ENCODE measurements at regions not wholly inside any gene's neighbourhood (a gene's known extent, or its start where the extent isn't known, plus 50 kb on each side); places are given as distances from the start of the nearest gene placed in this dataset.

DNA sequence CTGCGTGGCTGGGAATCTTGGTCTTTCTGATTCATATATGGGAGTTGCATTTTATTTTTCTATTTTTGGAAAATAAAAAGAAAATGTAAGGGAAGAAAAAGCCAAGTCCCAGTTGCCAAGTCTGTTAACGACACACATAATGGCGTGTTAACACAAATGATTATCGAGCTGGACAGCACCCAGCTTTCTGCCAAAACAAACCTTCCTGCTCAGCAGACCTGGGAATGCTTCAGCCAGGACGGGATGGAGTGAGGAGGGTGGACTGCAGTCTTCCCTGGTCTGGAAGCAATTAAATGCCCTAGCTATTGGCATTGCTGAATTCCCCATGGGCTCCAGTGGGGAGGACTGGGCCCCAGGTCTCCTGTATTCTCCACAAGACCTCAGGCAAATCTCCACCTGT is 184.2 kb upstream of the USP24 start:
- H3K9ac ChIP-seq (ENCODE audit: extremely low read depth, insufficient read length, low read length), result no peak overlapping the region
- no peak overlapping the region for H4K5ac ChIP-seq (ENCODE audit: insufficient read length, low read depth, low read length)
- Mint-ChIP-seq H3K9me3 (no peaks in the 10 kb centered on the region; a peak in 1 of 5 replicates), H3K4me1 (peaks cover 3 to 5% of the 10 kb centered on the region in 2 experiments; a peak in 3 of 4 replicates), H3K27me3 (ENCODE audit: low read depth) (peaks cover 2% of the 10 kb centered on the region), H3K27ac (no peak overlapping the region), H3K4me3 (no peak overlapping the region), H3K36me3 (ENCODE audit: insufficient read depth in 1 of 3, low read depth in 3 of 3) (no peaks in the 10 kb centered on the region)
- no peak overlapping the region for H3K4me2 ChIP-seq (ENCODE audit: insufficient read depth, insufficient read length, low read length)
- no peaks in the 10 kb centered on the region for H3K27me3 ChIP-seq (ENCODE audit: insufficient read depth, low read length)
- H2BK20ac ChIP-seq (ENCODE audit: low read depth, low read length, poor library complexity, severe bottlenecking), result no peak overlapping the region
- no peak overlapping the region for H2AK5ac ChIP-seq (ENCODE audit: insufficient read length, low read length)
- no CpG with 5 or more reads among the region's 5 CpGs for WGBS (ENCODE audit: extremely low coverage, insufficient read length, low lambda C conversion rate)
- no peaks in the 10 kb centered on the region for H3K4me1 ChIP-seq (ENCODE audit: insufficient read depth, low read length)
- no peak overlapping the region for H4K91ac ChIP-seq (ENCODE audit: insufficient read length, low read depth, low read length)
- no peaks in the 10 kb centered on the region for H3K23me2 ChIP-seq (ENCODE audit: insufficient read length, low read depth, low read length, poor library complexity, severe bottlenecking)
- H3K4ac ChIP-seq (ENCODE audit: low read depth, low read length), result no peak overlapping the region
- H2AFZ ChIP-seq (ENCODE audit: low read length), result no peak overlapping the region
- H4K8ac ChIP-seq (replicated peaks; ENCODE audit: insufficient read length, low read depth, low read length), result no peak overlapping the region
- no peak overlapping the region for H2BK12ac ChIP-seq (ENCODE audit: insufficient read length, low read depth, low read length)
- no peaks in the 10 kb centered on the region for H3K79me1 ChIP-seq (ENCODE audit: insufficient read depth, low read depth, low read length, poor library complexity, severe bottlenecking)
- no peak overlapping the region for H2BK5ac ChIP-seq (ENCODE audit: insufficient read length, low read length)
- no peak overlapping the region for H3K56ac ChIP-seq (ENCODE audit: insufficient read length, low read depth, low read length)
- no peak overlapping the region for H2BK15ac ChIP-seq (ENCODE audit: low read depth, low read length)
- H3T11ph ChIP-seq (ENCODE audit: low read length), result no peak overlapping the region
- no peak overlapping the region for H3K23ac ChIP-seq (ENCODE audit: insufficient read length, low read depth, low read length)
- no peak for DNase-seq
- H2BK120ac ChIP-seq (ENCODE audit: low read depth, low read length, poor library complexity, severe bottlenecking), result no peak overlapping the region
- no peaks in the 10 kb centered on the region for H3K79me2 ChIP-seq (ENCODE audit: insufficient read depth, low read length)
- no peak overlapping the region for H3K27ac ChIP-seq (ENCODE audit: insufficient read length, low read depth, low read length)
- no peaks in the 10 kb centered on the region for H3K9me3 ChIP-seq (ENCODE audit: control insufficient read depth, low read depth, low read length)
- no peak overlapping the region for H3K18ac ChIP-seq (ENCODE audit: insufficient read length, low read depth, low read length)
- no peaks in the 10 kb centered on the region for H4K20me1 ChIP-seq (ENCODE audit: control insufficient read depth, insufficient read depth, insufficient read length)
- no peak overlapping the region for H3K14ac ChIP-seq (ENCODE audit: insufficient read depth, low read length)
- TF ChIP-seq, protein P1, sequence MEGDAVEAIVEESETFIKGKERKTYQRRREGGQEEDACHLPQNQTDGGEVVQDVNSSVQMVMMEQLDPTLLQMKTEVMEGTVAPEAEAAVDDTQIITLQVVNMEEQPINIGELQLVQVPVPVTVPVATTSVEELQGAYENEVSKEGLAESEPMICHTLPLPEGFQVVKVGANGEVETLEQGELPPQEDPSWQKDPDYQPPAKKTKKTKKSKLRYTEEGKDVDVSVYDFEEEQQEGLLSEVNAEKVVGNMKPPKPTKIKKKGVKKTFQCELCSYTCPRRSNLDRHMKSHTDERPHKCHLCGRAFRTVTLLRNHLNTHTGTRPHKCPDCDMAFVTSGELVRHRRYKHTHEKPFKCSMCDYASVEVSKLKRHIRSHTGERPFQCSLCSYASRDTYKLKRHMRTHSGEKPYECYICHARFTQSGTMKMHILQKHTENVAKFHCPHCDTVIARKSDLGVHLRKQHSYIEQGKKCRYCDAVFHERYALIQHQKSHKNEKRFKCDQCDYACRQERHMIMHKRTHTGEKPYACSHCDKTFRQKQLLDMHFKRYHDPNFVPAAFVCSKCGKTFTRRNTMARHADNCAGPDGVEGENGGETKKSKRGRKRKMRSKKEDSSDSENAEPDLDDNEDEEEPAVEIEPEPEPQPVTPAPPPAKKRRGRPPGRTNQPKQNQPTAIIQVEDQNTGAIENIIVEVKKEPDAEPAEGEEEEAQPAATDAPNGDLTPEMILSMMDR (conservative IDR thresholded peaks at IDR 0.05), result no peak

Data from H9 (cell line).